Thyroid gland (tissue), 4 donors: ENCODE measurements at regions not wholly inside any gene's neighbourhood (a gene's known extent, or its start where the extent isn't known, plus 50 kb on each side); places are given as distances from the start of the nearest gene placed in this dataset.
"Not testable (repeated sequence)": the region's sequence is repeated elsewhere in the genome, so short reads cannot be mapped to it uniquely, and the experiment has no call there.

Experiments used
- DNase-seq, 2 donors: peaks; one replicate each; pipeline ENCODE4 v3.0.0-alpha.2; 2019
- H3K27ac ChIP-seq, 3 donors: fragments of 200-600 bp; sonication (generic); 1 replicate in 2 of 3; 2 replicates in 1 of 3; pipeline ENCODE4 v1.5.1; 2016 to 2019; ENCODE audit warnings: mild to moderate bottlenecking in 1 of 3, moderate library complexity in 1 of 3
- H3K27me3 ChIP-seq: fragments of 200-600 bp; sonication (generic); one replicate; pipeline ENCODE4 v1.5.1; 2019
- H3K36me3 ChIP-seq, 2 donors: fragments of 200-600 bp; sonication (generic); one replicate each; pipeline ENCODE4 v1.5.1; 2016 to 2019
- H3K4me1 ChIP-seq, 2 donors: fragments of 200-600 bp; sonication (generic); one replicate each; pipeline ENCODE4 v1.5.1; 2017 to 2019
- H3K4me3 ChIP-seq, 3 donors: fragments of 200-600 bp; sonication (generic); replicated peaks in 1 of 3; 1 replicate in 2 of 3; 2 replicates in 1 of 3; pipeline ENCODE4 v1.5.1; 2016; ENCODE audit warnings: mild to moderate bottlenecking in 1 of 3
- H3K9me3 ChIP-seq: fragments of 200-600 bp; sonication (generic); one replicate; pipeline ENCODE4 v1.5.1; 2017
- POLR2A ChIP-seq, 2 donors: fragments of 450-650 bp; IDR thresholded peaks; one replicate each; pipeline ENCODE4 v1.6.1; 2017; ENCODE audit warnings: antibody characterized with exemption in 2 of 2, mild to moderate bottlenecking in 2 of 2, moderate library complexity in 1 of 2
- WGBS, 2 donors: methylation state at CpG; one replicate each; pipeline ENCODE4 v1.1.5; 2017; 5-methylcytosine and 5-hydroxymethylcytosine counted together
- intact Hi-C: fragments of 100-400 bp; cut with DNase I; formaldehyde crosslinking; loops from one replicate; pipeline ENCODE4 v1.15.1; 2023
- TF ChIP-seq, protein P1 (sequence below), 6 experiments: fragments of 200-600 bp in 3 of 6; fragments of 450-650 bp in 3 of 6; sonication (generic) in 3 of 6; IDR thresholded peaks; one replicate each; pipeline ENCODE4 v1.5.1; 2016 to 2019; ENCODE audit warnings: antibody characterized with exemption in 6 of 6, mild to moderate bottlenecking in 2 of 6, inconsistent platforms in 1 of 6, moderate library complexity in 1 of 6

DNA sequence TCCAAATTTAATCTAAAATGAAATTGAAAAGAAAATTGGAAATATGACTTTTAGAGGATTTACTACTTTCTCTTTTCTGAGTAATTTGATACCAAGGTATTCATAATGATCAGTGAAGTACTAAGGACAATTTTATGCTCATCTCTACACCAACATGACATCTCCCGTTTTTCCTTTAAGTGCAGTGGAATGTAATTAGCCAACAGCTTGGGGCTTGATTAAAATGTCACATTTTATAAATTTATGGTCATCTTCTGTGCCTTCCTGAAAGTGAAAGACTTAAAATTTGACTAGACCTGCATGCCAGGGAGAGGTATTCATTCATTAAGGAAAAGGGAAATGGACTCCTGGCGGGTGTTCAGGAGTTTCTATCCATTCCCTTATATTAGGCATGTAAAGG is 228.2 kb upstream of the CNTN3 start:
- Histone ChIP-seq H3K27ac (no peak overlapping the region), H3K36me3 (no peaks in the 10 kb centered on the region), H3K27me3 (no peaks in the 10 kb centered on the region), H3K9me3 (no peaks in the 10 kb centered on the region), H3K4me1 (no peaks in the 10 kb centered on the region), H3K4me3 (no peak overlapping the region)
- TF ChIP-seq, protein P1, sequence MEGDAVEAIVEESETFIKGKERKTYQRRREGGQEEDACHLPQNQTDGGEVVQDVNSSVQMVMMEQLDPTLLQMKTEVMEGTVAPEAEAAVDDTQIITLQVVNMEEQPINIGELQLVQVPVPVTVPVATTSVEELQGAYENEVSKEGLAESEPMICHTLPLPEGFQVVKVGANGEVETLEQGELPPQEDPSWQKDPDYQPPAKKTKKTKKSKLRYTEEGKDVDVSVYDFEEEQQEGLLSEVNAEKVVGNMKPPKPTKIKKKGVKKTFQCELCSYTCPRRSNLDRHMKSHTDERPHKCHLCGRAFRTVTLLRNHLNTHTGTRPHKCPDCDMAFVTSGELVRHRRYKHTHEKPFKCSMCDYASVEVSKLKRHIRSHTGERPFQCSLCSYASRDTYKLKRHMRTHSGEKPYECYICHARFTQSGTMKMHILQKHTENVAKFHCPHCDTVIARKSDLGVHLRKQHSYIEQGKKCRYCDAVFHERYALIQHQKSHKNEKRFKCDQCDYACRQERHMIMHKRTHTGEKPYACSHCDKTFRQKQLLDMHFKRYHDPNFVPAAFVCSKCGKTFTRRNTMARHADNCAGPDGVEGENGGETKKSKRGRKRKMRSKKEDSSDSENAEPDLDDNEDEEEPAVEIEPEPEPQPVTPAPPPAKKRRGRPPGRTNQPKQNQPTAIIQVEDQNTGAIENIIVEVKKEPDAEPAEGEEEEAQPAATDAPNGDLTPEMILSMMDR (IDR thresholded peaks at IDR 0.05): no peak
- TF ChIP-seq POLR2A (IDR thresholded peaks at IDR 0.05): no peak
- DNase-seq: no peak
- 43 to 49% methylated on average over 2 of the region's 2 CpGs for WGBS, 2 donors
- intact Hi-C loops: no loop called here

GRCh38 chr3:74842141-74842540 is 227.7 kb upstream of the CNTN3 start:
- WGBS, 2 donors: 67 to 76% methylated on average over 1 of the region's 1 CpG
- intact Hi-C loops: no loop called here
- DNase-seq: no peak
- TF ChIP-seq, protein P1 (IDR thresholded peaks at IDR 0.05): no peak
- no peak for TF ChIP-seq POLR2A (IDR thresholded peaks at IDR 0.05)
- no peak overlapping the region for H3K4me3 ChIP-seq
- no peaks in the 10 kb centered on the region for H3K9me3 ChIP-seq
- no peaks in the 10 kb centered on the region for H3K36me3 ChIP-seq
- H3K27me3 ChIP-seq: no peaks in the 10 kb centered on the region
- H3K27ac ChIP-seq: no peak overlapping the region
- no peaks in the 10 kb centered on the region for H3K4me1 ChIP-seq

DNA sequence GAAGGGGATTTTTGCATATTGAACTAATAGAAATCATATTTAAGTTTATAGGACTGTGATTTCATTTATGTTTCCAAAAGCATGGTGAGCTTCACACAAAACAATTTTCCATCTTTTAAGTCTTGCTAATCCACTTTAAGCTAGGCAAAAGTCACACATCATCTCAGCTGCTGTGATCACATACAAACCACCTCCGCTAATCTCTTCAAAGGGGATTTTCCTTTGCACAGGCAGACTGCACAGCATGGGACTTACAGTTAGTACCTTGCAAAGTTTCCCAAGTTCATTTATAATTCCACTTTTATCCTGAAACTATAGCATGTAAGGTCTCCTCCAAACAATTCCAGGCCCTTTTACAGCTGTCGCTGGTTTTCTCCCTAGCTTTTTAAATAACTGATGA is 225.1 kb upstream of the CNTN3 start:
- no peaks in the 10 kb centered on the region for H3K36me3 ChIP-seq
- DNase-seq: no peak
- no peaks in the 10 kb centered on the region for H3K4me1 ChIP-seq
- H3K4me3 ChIP-seq: no peak overlapping the region
- WGBS, 2 donors: 80 to 81% methylated on average over 2 of the region's 2 CpGs
- intact Hi-C loops: no loop called here
- TF ChIP-seq POLR2A (IDR thresholded peaks at IDR 0.05): no peak
- TF ChIP-seq, protein P1 (IDR thresholded peaks at IDR 0.05): no peak
- no peaks in the 10 kb centered on the region for H3K9me3 ChIP-seq
- H3K27ac ChIP-seq: no peak overlapping the region
- no peaks in the 10 kb centered on the region for H3K27me3 ChIP-seq

DNA sequence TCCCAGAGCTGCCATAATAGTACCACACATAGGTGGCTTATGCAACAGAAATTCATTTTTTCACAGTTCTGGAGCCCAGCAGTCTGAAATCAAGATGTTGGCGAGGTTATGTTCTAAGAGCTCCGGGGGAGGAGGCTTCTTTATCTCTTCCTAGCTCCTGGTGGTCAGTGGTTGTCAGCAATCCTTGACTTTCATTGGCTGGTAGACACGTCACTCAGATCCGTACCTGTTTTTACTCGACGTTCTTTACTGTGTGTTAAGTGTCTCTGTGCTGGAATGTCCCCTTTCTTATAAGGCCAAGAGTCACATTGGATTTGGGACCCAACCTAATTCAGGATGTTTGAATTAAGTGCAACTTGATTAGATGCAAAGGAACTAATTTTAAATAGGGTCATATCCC is 218.5 kb upstream of the CNTN3 start:
- 74 to 77% methylated on average over 6 of the region's 6 CpGs for WGBS, 2 donors
- no peak for DNase-seq
- H3K36me3 ChIP-seq: no peaks in the 10 kb centered on the region
- no peaks in the 10 kb centered on the region for H3K4me1 ChIP-seq
- H3K27ac ChIP-seq: no peak overlapping the region
- intact Hi-C loops: no loop called here
- no peaks in the 10 kb centered on the region for H3K9me3 ChIP-seq
- H3K4me3 ChIP-seq: no peak overlapping the region
- H3K27me3 ChIP-seq: no peaks in the 10 kb centered on the region
- TF ChIP-seq, protein P1 (IDR thresholded peaks at IDR 0.05): no peak
- TF ChIP-seq POLR2A (IDR thresholded peaks at IDR 0.05): no peak

DNA sequence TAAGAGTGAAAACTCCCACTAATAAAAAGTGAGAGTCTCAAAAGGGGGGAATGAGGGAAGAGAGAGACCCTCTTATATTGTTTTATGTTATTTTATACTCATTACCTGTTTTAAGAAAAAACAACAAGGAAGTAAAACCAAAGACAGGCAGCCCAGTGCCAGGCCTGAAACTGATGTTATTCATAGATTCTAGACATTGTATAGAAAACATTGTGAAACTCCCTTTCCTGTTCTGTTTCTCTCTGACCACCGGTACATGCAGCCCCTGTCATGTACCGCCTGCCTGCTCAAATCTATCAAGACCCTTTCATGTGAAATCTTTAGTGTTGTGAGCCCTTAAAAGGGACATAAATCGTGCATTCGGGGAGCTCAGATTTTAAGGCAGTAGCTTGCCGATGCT is 216.4 kb upstream of the CNTN3 start:
- H3K4me3 ChIP-seq, DNase-seq, intact Hi-C loops, H3K27ac ChIP-seq, H3K27me3 ChIP-seq, H3K9me3 ChIP-seq, H3K36me3 ChIP-seq, H3K4me1 ChIP-seq: not testable (repeated sequence)
- 80 to 85% methylated on average over 5 of the region's 5 CpGs for WGBS, 2 donors

DNA sequence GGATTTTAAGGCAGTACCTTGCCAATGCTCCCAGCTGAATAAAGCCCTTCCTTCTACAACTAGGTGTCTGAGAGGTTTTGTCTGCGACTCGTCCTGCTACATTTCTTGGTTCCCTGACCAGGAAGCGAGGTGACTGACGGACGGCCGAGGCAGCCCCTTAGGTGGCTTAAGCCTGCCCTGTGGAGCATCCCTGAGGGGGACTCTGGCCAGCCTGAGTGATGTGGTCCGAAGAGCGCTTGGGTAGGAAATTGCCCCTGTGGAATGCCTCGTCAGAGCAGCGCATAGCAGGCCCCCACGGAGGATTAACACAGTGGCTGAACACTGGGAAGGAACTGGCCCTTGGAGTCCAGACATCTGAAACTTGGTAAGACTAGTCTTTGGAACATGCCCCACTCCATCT is 210.9 kb upstream of the CNTN3 start:
- not testable (repeated sequence) for H3K36me3 ChIP-seq

More for the DNA sequence above, 210.9 kb upstream of the CNTN3 start:
- 87 to 96% methylated on average over 9 to 11 of the region's 11 CpGs for WGBS, 2 donors
- H3K4me1 ChIP-seq, H3K4me3 ChIP-seq, intact Hi-C loops, DNase-seq, H3K27me3 ChIP-seq, H3K27ac ChIP-seq, H3K9me3 ChIP-seq: not testable (repeated sequence)
